H1 (cell line): ENCODE measurements at regions not wholly inside any gene's neighbourhood (a gene's known extent, or its start where the extent isn't known, plus 50 kb on each side); places are given as distances from the start of the nearest gene placed in this dataset.

Experiments used
- CTCF ChIA-PET: fragments of 300-600 bp; sonication (Branson Sonifier 250); formaldehyde crosslinking; loops from one replicate; lab custom pipeline; 2021; ENCODE audit not compliant: partially characterized antibody; lab: Charles Lee
- POLR2A ChIA-PET: fragments of 300-600 bp; sonication (Branson Sonifier 250); formaldehyde crosslinking; loops from one replicate; lab custom pipeline; 2021; ENCODE audit warnings: inconsistent platforms; ENCODE audit not compliant: partially characterized antibody; lab: Charles Lee
- DNase-seq, 2 experiments: peaks; one replicate each; pipeline versions ENCODE4 v3.0.0 to v3.0.0-alpha.2; 2010 to 2022; ENCODE audit warnings: low spot score in 2 of 2, low read depth in 1 of 2, mixed read lengths in 1 of 2
- FAIRE-seq: peaks from 2 replicates; lab custom pipeline; 2011; peaks lifted over from hg19 to GRCh38; lab: Jason Lieb, UNC
- H2AFZ ChIP-seq: 2 replicates; pipeline ENCODE4 v1.8.1; 2012; ENCODE audit warnings: low read length, inconsistent platforms
- H2AK5ac ChIP-seq: 2 replicates; pipeline ENCODE4 v1.6.1; 2013; ENCODE audit warnings: low read depth, low read length
- H2BK120ac ChIP-seq: replicated peaks from 2 replicates; pipeline ENCODE3; 2013; ENCODE audit warnings: low read depth, low read length, inconsistent platforms
- H2BK12ac ChIP-seq: 2 replicates; pipeline ENCODE4 v1.6.1; 2013; ENCODE audit warnings: low read depth, low read length
- H2BK15ac ChIP-seq: 2 replicates; pipeline ENCODE4 v1.6.1; 2013; ENCODE audit warnings: low read length
- H2BK20ac ChIP-seq: 2 replicates; pipeline ENCODE4 v1.6.1; 2013; ENCODE audit warnings: low read length
- H2BK5ac ChIP-seq: 2 replicates; pipeline ENCODE4 v1.6.1; 2013; ENCODE audit warnings: low read depth, low read length
- H3K14ac ChIP-seq: 2 replicates; pipeline ENCODE4 v1.6.1; 2013; ENCODE audit warnings: inconsistent platforms; ENCODE audit not compliant: insufficient read length
- H3K18ac ChIP-seq: 2 replicates; pipeline ENCODE4 v1.6.1; 2013; ENCODE audit warnings: low read length; ENCODE audit errors: extremely low read depth
- H3K23ac ChIP-seq: 2 replicates; pipeline ENCODE4 v1.6.1; 2013; ENCODE audit warnings: inconsistent platforms; ENCODE audit not compliant: insufficient read length
- H3K23me2 ChIP-seq: 2 replicates; pipeline ENCODE4 v1.6.1; 2013; ENCODE audit warnings: low read depth, low read length
- H3K27ac ChIP-seq: 2 replicates; pipeline ENCODE4 v1.6.1; 2011; ENCODE audit warnings: low read depth, low read length, inconsistent platforms
- H3K27me3 ChIP-seq, 4 experiments: replicated peaks in 1 of 4; 1 replicate in 1 of 4; 2 replicates in 3 of 4; pipeline versions ENCODE4 v1.6.1 to v1.8.1; 2011 to 2013; ENCODE audit warnings: low read length in 3 of 4, mild to moderate bottlenecking in 3 of 4, inconsistent platforms in 2 of 4, mixed read lengths in 2 of 4, moderate library complexity in 1 of 4; ENCODE audit not compliant: control insufficient read depth in 3 of 4, insufficient read depth in 3 of 4; ENCODE audit errors: extremely low read depth in 1 of 4
- H3K36me3 ChIP-seq, 4 experiments: 2 replicates each; pipeline versions ENCODE4 v1.6.1 to v1.8.1; 2011 to 2013; ENCODE audit warnings: mild to moderate bottlenecking in 4 of 4, low read length in 3 of 4, moderate library complexity in 2 of 4, control low read depth in 1 of 4, inconsistent platforms in 1 of 4; ENCODE audit not compliant: insufficient read depth in 4 of 4, control insufficient read depth in 2 of 4
- H3K4ac ChIP-seq: replicated peaks from 2 replicates; pipeline ENCODE3; 2013; ENCODE audit warnings: low read length, low read depth, mixed read lengths, inconsistent platforms; ENCODE audit not compliant: insufficient read length
- H3K4me1 ChIP-seq, 4 experiments: replicated peaks in 1 of 4; 1 replicate in 1 of 4; 2 replicates in 3 of 4; pipeline versions ENCODE4 v1.6.1 to v1.8.1; 2011 to 2013; ENCODE audit warnings: low read length in 3 of 4, inconsistent platforms in 2 of 4, mixed read lengths in 1 of 4; ENCODE audit not compliant: insufficient read depth in 4 of 4, control insufficient read depth in 3 of 4
- H3K4me2 ChIP-seq, 2 experiments: 2 replicates each; pipeline versions ENCODE4 v1.6.1 to v1.8.1; 2011 to 2013; ENCODE audit warnings: low read depth in 2 of 2, low read length in 2 of 2, control low read depth in 1 of 2, inconsistent platforms in 1 of 2, mild to moderate bottlenecking in 1 of 2; ENCODE audit not compliant: insufficient read depth in 1 of 2
- H3K4me3 ChIP-seq, 4 experiments: fragments of 200-600, 300-600 bp in 1 of 4; sonication (generic), shearing (Covaris generic), sonication (Bioruptor Twin) in 1 of 4; 2 replicates each; pipeline versions ENCODE4 v1.5.1 to v1.8.1; 2011 to 2016; ENCODE audit warnings: low read length in 4 of 4, low read depth in 3 of 4, control low read depth in 2 of 4, inconsistent platforms in 2 of 4, mild to moderate bottlenecking in 2 of 4, mixed read lengths in 1 of 4, moderate library complexity in 1 of 4; ENCODE audit not compliant: insufficient read depth in 2 of 4; ENCODE audit errors: extremely low read depth in 1 of 4
- H3K56ac ChIP-seq: replicated peaks from 2 replicates; pipeline ENCODE3; 2013; ENCODE audit warnings: low read depth, mild to moderate bottlenecking, mixed read lengths, low read length, inconsistent platforms; ENCODE audit not compliant: insufficient read length
- H3K79me1 ChIP-seq: 2 replicates; pipeline ENCODE4 v1.6.1; 2013; ENCODE audit warnings: low read depth, low read length, control low read depth
- H3K79me2 ChIP-seq, 2 experiments: 2 replicates each; pipeline versions ENCODE4 v1.6.1 to v1.8.1; 2012 to 2013; ENCODE audit warnings: low read length in 2 of 2, mild to moderate bottlenecking in 2 of 2, inconsistent platforms in 1 of 2; ENCODE audit not compliant: insufficient read depth in 2 of 2, control insufficient read depth in 1 of 2
- H3K9ac ChIP-seq, 4 experiments: replicated peaks in 1 of 4; 1 replicate in 1 of 4; 2 replicates in 3 of 4; pipeline versions ENCODE4 v1.6.1 to v1.8.1; 2011 to 2013; ENCODE audit warnings: low read depth in 3 of 4, low read length in 3 of 4, control low read depth in 2 of 4, mild to moderate bottlenecking in 2 of 4, moderate library complexity in 2 of 4, inconsistent platforms in 1 of 4; ENCODE audit errors: extremely low read depth in 1 of 4
- H3K9me3 ChIP-seq, 2 experiments: 2 replicates each; pipeline versions ENCODE4 v1.6.1 to v1.8.1; 2012 to 2013; ENCODE audit warnings: mild to moderate bottlenecking in 2 of 2, moderate library complexity in 2 of 2, control low read depth in 1 of 2, inconsistent platforms in 1 of 2, low read depth in 1 of 2, low read length in 1 of 2, mixed read lengths in 1 of 2; ENCODE audit not compliant: insufficient read depth in 2 of 2
- H4K20me1 ChIP-seq, 2 experiments: replicated peaks in 1 of 2; 2 replicates each; pipeline versions ENCODE3 to v1.8.1; 2011 to 2013; ENCODE audit warnings: inconsistent platforms in 2 of 2, low read length in 2 of 2, mild to moderate bottlenecking in 1 of 2; ENCODE audit not compliant: insufficient read depth in 2 of 2, control insufficient read depth in 1 of 2
- H4K5ac ChIP-seq: 2 replicates; pipeline ENCODE4 v1.6.1; 2013; ENCODE audit warnings: low read length, low read depth, mixed read lengths, inconsistent platforms; ENCODE audit not compliant: insufficient read length
- H4K8ac ChIP-seq: 2 replicates; pipeline ENCODE4 v1.8.0; 2013; ENCODE audit warnings: mild to moderate bottlenecking, moderate library complexity, low read length, inconsistent platforms; ENCODE audit not compliant: insufficient read depth; ENCODE audit errors: extremely low read depth
- H4K91ac ChIP-seq: replicated peaks from 2 replicates; pipeline ENCODE3; 2013; ENCODE audit warnings: low read length, mixed read lengths, inconsistent platforms; ENCODE audit not compliant: insufficient read length
- ASH2L ChIP-seq: fragments of 200-600, 300-600 bp; sonication (generic); IDR thresholded peaks from one replicate; pipeline ENCODE4 v1.7.1; 2017; ENCODE audit warnings: low read length
- ATF2 ChIP-seq: IDR thresholded peaks from 2 replicates; pipeline ENCODE4 v1.6.1; 2012; ENCODE audit warnings: low read length, inconsistent platforms
- CEBPB ChIP-seq: IDR thresholded peaks from 2 replicates; pipeline ENCODE4 v1.6.1; 2012; ENCODE audit warnings: low read depth, low read length
- CHD2 ChIP-seq: IDR thresholded peaks from 2 replicates; pipeline ENCODE4 v1.6.1; 2012; ENCODE audit warnings: low read length, improper control_type of control experiment
- CREB1 ChIP-seq: IDR thresholded peaks from 2 replicates; pipeline ENCODE4 v1.6.1; 2012; ENCODE audit warnings: inconsistent platforms
- EP300 ChIP-seq, 2 experiments: IDR thresholded peaks; 1 replicate in 1 of 2; 2 replicates in 1 of 2; pipeline ENCODE4 v1.6.1; 2011 to 2012; ENCODE audit warnings: low read depth in 2 of 2, low read length in 2 of 2, mild to moderate bottlenecking in 2 of 2, borderline replicate concordance in 1 of 2, inconsistent platforms in 1 of 2, moderate library complexity in 1 of 2
- GTF2F1 ChIP-seq: IDR thresholded peaks from 2 replicates; pipeline ENCODE4 v1.6.1; 2012; ENCODE audit warnings: low read depth, low read length, improper control_type of control experiment, borderline replicate concordance
- JUN ChIP-seq: IDR thresholded peaks from 2 replicates; pipeline ENCODE4 v1.6.1; 2011; ENCODE audit warnings: low read depth, mild to moderate bottlenecking, improper control_type of control experiment, low read length
- JUND ChIP-seq: IDR thresholded peaks from 2 replicates; pipeline ENCODE4 v1.6.1; 2011; ENCODE audit warnings: mild to moderate bottlenecking, improper control_type of control experiment, low read length
- KDM1A ChIP-seq: fragments of 200-600, 300-600 bp; sonication (generic); IDR thresholded peaks from 2 replicates; pipeline ENCODE4 v1.7.1; 2016; ENCODE audit warnings: mild to moderate bottlenecking, low read length, borderline replicate concordance
- KDM5A ChIP-seq: fragments of 200-600 bp; IDR thresholded peaks from 2 replicates; pipeline ENCODE4 v1.7.1; 2012; ENCODE audit warnings: mild to moderate bottlenecking, low read length, inconsistent platforms, mixed read lengths
- PHF8 ChIP-seq: fragments of 200-600 bp; sonication (generic); conservative IDR thresholded peaks from 2 replicates; pipeline ENCODE4 v1.7.1; 2012; ENCODE audit warnings: low read depth, mild to moderate bottlenecking, inconsistent platforms, low read length, moderate library complexity
- POLR2A ChIP-seq, 2 experiments: IDR thresholded peaks; 1 replicate in 1 of 2; 2 replicates in 1 of 2; pipeline ENCODE4 v1.6.1; 2011; ENCODE audit warnings: low read depth in 2 of 2, low read length in 2 of 2, mild to moderate bottlenecking in 2 of 2; ENCODE audit errors: control extremely low read depth in 1 of 2
- POLR2AphosphoS5 ChIP-seq: IDR thresholded peaks from 2 replicates; pipeline ENCODE4 v1.6.1; 2011; ENCODE audit warnings: low read depth, low read length
- POU5F1 ChIP-seq: IDR thresholded peaks from 2 replicates; pipeline ENCODE4 v1.6.1; 2011; ENCODE audit warnings: low read depth, mild to moderate bottlenecking, low read length, moderate library complexity
- TAF1 ChIP-seq: IDR thresholded peaks from 2 replicates; pipeline ENCODE4 v1.6.1; 2011; ENCODE audit warnings: mild to moderate bottlenecking, low read depth, low read length
- WGBS, 2 experiments: shearing (Covaris generic) in 1 of 2; methylation state at CpG; one replicate each; pipeline versions ENCODE4 v1.1.6 to v1.1.7; 2013 to 2015; ENCODE audit warnings: low lambda C conversion rate in 2 of 2, mixed read lengths in 2 of 2, inconsistent platforms in 1 of 2, low coverage in 1 of 2, missing lambda C conversion rate in 1 of 2; ENCODE audit not compliant: insufficient replicate concordance in 2 of 2, insufficient coverage in 1 of 2, insufficient read length in 1 of 2; ENCODE audit errors: extremely low coverage in 1 of 2, missing lambda C conversion rate in 1 of 2; 5-methylcytosine and 5-hydroxymethylcytosine counted together

DNA sequence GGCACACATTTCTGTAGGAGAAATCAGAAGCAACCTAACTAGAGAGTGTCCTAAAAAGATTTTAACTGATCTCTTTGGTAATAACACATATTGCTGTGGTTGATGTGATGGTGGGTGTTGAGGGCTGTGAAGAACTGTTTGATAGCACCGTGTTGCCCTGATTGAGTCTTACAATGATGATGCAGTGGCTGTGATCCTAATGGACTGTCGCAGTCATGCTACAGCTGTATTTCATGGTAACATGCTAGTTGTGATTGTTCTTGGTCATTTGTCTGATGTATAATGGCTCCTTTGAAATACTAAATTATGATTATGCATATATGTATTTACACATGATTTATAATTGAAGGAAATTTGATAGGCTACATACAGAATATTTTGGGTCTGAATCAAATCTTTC lies 82.5 kb upstream of the MMADHC start:
- H2BK120ac ChIP-seq = no peak overlapping the region
- no peak for TF ChIP-seq ASH2L
- TF ChIP-seq CHD2 = no peak
- no peak for TF ChIP-seq PHF8
- TF ChIP-seq ATF2 = no peak
- no peak for TF ChIP-seq KDM5A
- TF ChIP-seq JUN = no peak
- no peak for TF ChIP-seq KDM1A
- TF ChIP-seq GTF2F1 = no peak
- TF ChIP-seq CEBPB = no peak
- no peak for TF ChIP-seq JUND
- TF ChIP-seq EP300 (IDR thresholded peaks at IDR 0.05; ENCODE audit: borderline replicate concordance in 1 of 2, low read depth in 2 of 2, low read length in 2 of 2) = no peak
- TF ChIP-seq CREB1 = no peak
- no peak for TF ChIP-seq POLR2AphosphoS5
- TF ChIP-seq POLR2A (IDR thresholded peaks at IDR 0.05; ENCODE audit: control extremely low read depth in 1 of 2, low read depth in 2 of 2, low read length in 2 of 2) = no peak
- TF ChIP-seq POU5F1 = no peak
- no peak for TF ChIP-seq TAF1

More for the DNA sequence above, 82.5 kb upstream of the MMADHC start:
- Histone ChIP-seq H4K91ac (no peak overlapping the region), H3K4me3 (no peak overlapping the region), H3K4ac (no peak overlapping the region), H3K4me1 (peaks cover 0 to 4% (median 0%) of the 10 kb centered on the region in 4 experiments; a peak in 1 of 7 replicates), H3K9ac (no peak overlapping the region), H3K79me1 (no peaks in the 10 kb centered on the region), H3K36me3 (no peaks in the 10 kb centered on the region), H2AFZ (no peak overlapping the region), H3K14ac (no peak overlapping the region), H2BK15ac (no peak overlapping the region), H3K9me3 (no peaks in the 10 kb centered on the region), H3K56ac (no peak overlapping the region), H3K18ac (no peak overlapping the region), H4K5ac (no peak overlapping the region), H3K79me2 (no peaks in the 10 kb centered on the region), H4K20me1 (no peaks in the 10 kb centered on the region), H4K8ac (no peak overlapping the region), H3K23ac (no peak overlapping the region), H3K27ac (no peak overlapping the region), H2BK20ac (no peak overlapping the region), H2BK12ac (no peak overlapping the region), H3K4me2 (no peak overlapping the region), H3K23me2 (no peaks in the 10 kb centered on the region), H2AK5ac (no peak overlapping the region), H3K27me3 (no peaks in the 10 kb centered on the region), H2BK5ac (no peak overlapping the region)
- DNase-seq (no peak), FAIRE-seq (no peak)
- CTCF ChIA-PET = no interaction called here
- POLR2A ChIA-PET = no interaction called here
- 94% methylated on average over 2 of the region's 2 CpGs; no CpG with 5 or more reads in 1 of the 2 experiments for WGBS, 2 experiments
